DOHH2 (cell line): ENCODE measurements at regions not wholly inside any gene's neighbourhood (a gene's known extent, or its start where the extent isn't known, plus 50 kb on each side); places are given as distances from the start of the nearest gene placed in this dataset.
"Not testable (repeated sequence)": the region's sequence is repeated elsewhere in the genome, so short reads cannot be mapped to it uniquely, and the experiment has no call there.

Experiments
- CTCF ChIP-seq: fragments of 200-600 bp; sonication (generic); IDR thresholded peaks from one replicate; pipeline ENCODE4 v1.5.1; 2014; ENCODE audit warnings: antibody characterized with exemption, mild to moderate bottlenecking, low read depth, low read length; ENCODE audit not compliant: poor library complexity, severe bottlenecking
- EZH2phosphoT487 ChIP-seq: fragments of 200-600 bp; sonication (generic); IDR thresholded peaks from 2 replicates; pipeline ENCODE4 v1.6.1; 2017; ENCODE audit warnings: borderline replicate concordance, mild to moderate bottlenecking, antibody characterized with exemption, low read length, moderate library complexity, mixed read lengths

- TF ChIP-seq CTCF, EZH2phosphoT487: not testable (repeated sequence)
Observed at GRCh38 chr1:121511455-121511854, 326.7 kb downstream of the SRGAP2C start.
